ENCODE measurements at regions not wholly inside any gene's neighbourhood (a gene's known extent, or its start where the extent isn't known, plus 50 kb on each side); places are given as distances from the start of the nearest gene placed in this dataset.
"Not testable (repeated sequence)": the region's sequence is repeated elsewhere in the genome, so short reads cannot be mapped to it uniquely, and the experiment has no call there.

- DNase-seq (ENCODE audit: extremely low read depth in 1 of 2, low read depth in 1 of 2): no peak
Measured at GRCh38 chr5:56632199-56632598, 183.2 kb upstream of the MAP3K1 start.

DNA sequence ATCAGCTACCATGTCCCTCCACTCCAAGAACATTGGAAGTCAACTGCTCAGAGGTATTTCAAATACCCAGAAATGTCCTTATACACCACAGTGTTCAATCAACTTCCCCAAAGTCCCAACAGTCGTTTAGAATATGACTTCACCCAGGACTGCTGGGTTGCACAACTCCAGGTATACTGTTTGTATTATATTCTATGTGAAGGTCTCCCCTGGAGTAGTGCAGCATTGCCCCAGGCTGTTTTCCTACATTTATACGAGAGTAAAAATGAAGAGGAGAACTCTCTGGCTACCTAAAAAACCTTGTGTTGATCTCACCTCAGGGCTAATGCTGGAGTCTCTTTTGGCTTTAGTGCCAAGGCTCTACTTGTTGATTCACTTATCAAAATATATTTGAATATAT lies 183.6 kb upstream of the MAP3K1 start:
- DNase-seq (ENCODE audit: extremely low read depth in 1 of 2, low read depth in 1 of 2): no peak

DNA sequence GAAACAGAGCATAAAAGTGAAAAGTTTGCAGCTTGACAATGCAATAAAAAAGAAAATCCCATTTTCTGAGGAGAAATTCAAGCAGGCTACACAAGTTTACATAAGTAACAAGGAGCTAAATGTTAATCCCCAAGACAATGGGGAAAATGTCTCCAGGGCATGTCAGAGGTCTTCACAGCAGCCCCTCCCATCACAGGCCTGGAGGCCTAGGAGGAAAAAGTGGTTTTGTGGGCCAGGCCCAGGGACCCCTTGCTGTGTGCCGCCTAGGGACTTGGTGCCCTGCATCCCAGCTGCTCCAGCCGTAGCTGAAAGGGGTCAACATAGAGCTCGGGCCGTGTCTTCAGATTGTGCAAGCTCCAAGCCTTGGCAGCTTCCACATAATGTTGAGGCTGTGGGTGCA lies 186.7 kb upstream of the MAP3K1 start:
- not testable (repeated sequence) for DNase-seq (ENCODE audit: extremely low read depth in 1 of 2, low read depth in 1 of 2)

DNA sequence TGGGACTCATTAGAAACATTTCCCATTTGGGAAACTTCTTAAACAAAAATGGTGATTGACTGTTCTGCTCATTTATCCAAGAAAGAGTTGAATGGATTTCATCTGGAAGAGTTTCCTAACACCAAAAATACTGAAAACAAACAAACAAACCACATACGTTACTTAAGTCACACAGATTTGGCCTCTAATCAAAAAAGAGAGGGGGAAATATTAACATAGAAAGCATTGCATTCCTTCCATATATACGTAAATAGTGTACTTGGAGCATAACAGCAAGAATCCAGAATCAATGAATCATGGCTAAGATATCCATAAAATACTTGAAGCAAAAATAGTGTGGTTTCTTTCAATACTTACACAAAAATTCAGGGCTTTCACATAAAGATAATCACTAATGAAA lies 189.8 kb upstream of the MAP3K1 start:
- DNase-seq (ENCODE audit: extremely low read depth in 1 of 2, low read depth in 1 of 2): no peak

DNA sequence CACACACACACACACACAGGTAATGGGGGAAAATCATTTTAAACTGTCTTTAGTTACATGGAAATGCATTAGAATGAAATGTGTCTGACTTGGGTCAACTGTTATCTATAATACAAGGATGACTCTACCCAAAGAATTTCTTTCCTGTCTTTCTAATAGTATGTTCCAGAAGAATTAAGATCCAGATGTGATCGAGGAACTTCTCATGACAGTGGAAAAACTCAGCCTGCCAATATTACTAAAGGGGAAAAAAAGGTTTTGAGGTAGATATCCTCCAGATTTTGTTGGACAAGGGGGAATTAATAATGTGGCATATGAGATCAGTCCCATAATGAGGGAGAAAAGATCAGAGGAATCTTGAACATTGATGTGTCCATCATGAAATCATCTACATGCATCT lies 190.6 kb upstream of the MAP3K1 start:
- no peak for DNase-seq (ENCODE audit: extremely low read depth in 1 of 2, low read depth in 1 of 2)

GRCh38 chr5:56622141-56622540 lies 193.2 kb upstream of the MAP3K1 start:
- no peak for DNase-seq (ENCODE audit: extremely low read depth in 1 of 2, low read depth in 1 of 2)

- DNase-seq (ENCODE audit: extremely low read depth in 1 of 2, low read depth in 1 of 2): no peak
Measured at GRCh38 chr5:56620903-56621677, 194.3 kb upstream of the MAP3K1 start.

- no peak for DNase-seq (ENCODE audit: extremely low read depth in 1 of 2, low read depth in 1 of 2)
Measured at GRCh38 chr5:56617998-56618397, 197.4 kb upstream of the MAP3K1 start.

GRCh38 chr5:56616454-56617160 lies 198.7 kb upstream of the MAP3K1 start:
- DNase-seq (ENCODE audit: extremely low read depth in 1 of 2, low read depth in 1 of 2): no peak

DNA sequence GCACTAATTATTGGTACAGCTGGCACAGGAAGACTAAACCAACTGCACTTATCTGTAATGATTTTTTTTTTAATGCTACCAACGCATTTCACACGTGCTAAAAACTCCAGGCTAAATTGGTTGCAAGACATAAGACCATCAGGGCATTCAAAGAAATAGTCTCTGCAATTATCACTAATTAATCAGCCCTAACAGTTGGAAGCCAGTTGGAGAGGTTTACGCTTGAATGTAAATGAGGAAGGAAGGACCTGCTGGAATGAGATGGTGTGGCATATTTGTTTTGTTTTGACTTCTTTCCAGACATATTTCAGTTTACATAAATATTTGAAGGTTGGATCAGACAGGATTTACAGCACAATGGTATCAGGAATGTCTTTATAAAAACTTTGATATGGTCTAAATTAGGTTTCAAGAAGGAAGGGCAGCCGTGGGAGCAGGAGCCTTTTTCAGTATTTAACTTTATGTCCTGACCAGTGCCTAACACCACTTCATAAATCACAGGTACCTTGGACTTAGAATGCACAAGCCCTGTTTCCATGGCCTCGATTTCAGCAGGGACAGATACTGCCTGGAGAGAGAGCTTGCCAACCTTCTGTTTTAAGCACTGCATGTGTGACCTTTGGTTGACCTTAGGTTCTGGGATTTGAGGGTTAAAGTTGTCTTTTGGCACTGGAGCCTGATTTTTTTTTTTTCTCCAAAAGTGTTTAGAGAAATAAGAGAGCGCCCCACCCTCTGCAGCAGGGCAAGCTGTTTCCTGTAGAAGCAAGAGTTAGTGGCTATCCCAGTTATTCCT lies 199.8 kb upstream of the MAP3K1 start:
- DNase-seq (ENCODE audit: extremely low read depth in 1 of 2, low read depth in 1 of 2): no peak

DNA sequence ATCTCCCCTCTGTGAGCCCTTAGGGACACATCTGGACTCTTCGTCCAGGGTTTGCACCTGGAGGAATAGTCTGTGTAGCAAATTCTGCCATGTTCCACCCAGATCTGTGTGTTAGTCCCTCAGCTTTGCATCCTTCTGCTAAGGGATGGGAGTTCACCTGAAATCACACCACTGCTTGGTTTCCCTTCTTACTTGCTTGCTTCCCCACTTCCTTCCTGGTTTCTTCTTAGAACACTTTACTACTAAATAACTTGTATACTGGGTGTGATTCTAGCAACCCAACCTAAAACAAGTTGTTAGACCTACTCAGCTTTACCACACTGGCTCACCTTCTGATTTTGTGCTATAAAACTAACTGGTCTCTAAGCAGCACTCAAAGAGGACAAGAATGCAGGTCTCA lies 202.6 kb upstream of the MAP3K1 start:
- no peak for DNase-seq (ENCODE audit: extremely low read depth in 1 of 2, low read depth in 1 of 2)

DNA sequence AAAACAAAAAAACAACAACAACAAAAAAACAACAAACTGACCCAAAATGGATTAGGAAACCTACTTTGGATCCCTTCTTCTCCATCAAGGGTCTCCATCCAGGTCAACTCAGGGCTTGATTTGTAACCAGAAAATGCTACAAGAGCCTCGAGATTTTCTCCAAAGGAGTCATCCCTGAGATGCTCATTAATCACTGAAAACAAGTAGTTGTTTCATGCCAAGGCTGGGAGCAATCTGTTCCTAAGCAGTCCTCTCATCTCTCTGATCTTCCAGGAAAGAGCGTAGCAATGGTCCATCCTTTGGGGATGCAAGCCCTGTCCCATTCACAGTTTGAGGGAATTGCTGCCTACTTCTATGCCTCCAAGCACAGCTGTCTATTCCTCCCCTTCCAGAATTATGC lies 203.0 kb upstream of the MAP3K1 start:
- no peak for DNase-seq (ENCODE audit: extremely low read depth in 1 of 2, low read depth in 1 of 2)

DNA sequence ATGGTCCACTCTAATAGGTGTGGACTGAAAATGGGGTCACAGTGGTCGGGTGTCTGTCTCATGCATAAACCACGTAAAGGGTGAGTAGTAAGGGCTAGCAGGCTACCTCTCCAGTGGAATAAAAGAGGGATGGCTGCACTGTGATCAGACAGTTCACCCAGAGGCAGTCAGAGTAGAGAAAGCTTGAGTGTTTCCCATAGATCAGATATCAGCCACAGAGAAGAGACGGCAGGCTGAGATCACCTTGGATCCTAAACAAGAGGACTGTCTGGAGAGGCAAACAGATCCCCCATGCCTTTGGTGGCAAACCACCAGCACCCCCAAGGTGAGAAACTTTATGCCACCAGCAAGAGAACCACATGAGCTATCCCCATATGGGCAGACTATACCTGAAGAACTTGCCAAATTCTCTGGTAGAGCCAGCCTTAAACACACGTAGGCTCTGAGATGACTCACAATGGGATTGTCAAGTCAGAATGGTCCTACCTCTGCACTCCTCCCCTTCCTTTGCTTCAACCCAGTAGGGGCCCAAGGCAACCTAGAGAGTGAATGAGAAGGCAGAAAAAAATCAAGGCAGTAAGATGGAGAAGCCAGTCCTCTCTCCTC lies 205.2 kb upstream of the MAP3K1 start:
- no peak for DNase-seq (ENCODE audit: extremely low read depth in 1 of 2, low read depth in 1 of 2)

GRCh38 chr5:56608217-56608925 lies 207.0 kb upstream of the MAP3K1 start:
- DNase-seq (ENCODE audit: extremely low read depth in 1 of 2, low read depth in 1 of 2): no peak

DNA sequence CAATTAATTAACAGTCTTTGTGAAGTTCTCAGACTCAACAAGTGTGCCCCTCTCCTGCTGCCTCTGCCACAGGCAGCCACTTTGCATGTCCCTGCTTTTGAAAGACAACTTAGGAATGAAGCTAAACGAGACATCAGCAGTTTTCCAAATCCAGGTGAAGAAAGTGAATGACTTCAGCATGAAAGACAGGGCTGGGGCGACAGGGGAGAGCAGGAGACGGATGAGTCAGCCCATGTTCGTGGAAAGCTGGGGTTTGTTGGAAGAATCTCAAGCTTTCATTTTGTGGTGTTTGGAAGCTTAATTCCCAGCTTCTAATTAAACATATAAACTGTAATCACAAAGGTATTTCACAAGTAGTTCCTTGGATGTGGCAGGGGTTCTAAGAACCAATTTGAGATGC lies 207.8 kb upstream of the MAP3K1 start:
- DNase-seq (ENCODE audit: extremely low read depth in 1 of 2, low read depth in 1 of 2): no peak

GRCh38 chr5:56607074-56607473 lies 208.3 kb upstream of the MAP3K1 start:
- no peak for DNase-seq (ENCODE audit: extremely low read depth in 1 of 2, low read depth in 1 of 2)

GRCh38 chr5:56606192-56606591 lies 209.2 kb upstream of the MAP3K1 start:
- no peak for DNase-seq (ENCODE audit: extremely low read depth in 1 of 2, low read depth in 1 of 2)

GRCh38 chr5:56605231-56605630 lies 210.1 kb upstream of the MAP3K1 start:
- DNase-seq (ENCODE audit: extremely low read depth in 1 of 2, low read depth in 1 of 2): no peak

GRCh38 chr5:56601641-56602071 lies 213.7 kb upstream of the MAP3K1 start:
- DNase-seq (ENCODE audit: extremely low read depth in 1 of 2, low read depth in 1 of 2): no peak

DNA sequence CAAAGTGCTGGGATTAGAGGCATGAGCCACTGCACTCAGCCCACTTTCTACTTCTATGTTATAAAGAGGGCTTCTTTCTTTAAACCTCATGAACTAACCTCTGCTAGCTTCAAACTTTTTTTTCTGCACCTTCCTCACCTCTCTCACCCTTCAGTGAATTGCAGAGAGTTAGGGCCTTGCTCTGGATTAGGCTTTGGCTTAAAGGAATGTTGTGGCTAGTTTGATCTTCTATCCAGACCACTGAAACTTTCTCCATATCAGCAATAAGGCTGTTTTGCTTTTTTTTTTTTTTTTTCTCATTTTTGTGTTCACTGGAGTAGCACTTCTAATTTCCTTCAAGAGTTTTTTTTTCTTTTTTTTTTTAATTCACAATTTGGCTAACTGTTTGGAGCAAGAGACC lies 216.4 kb upstream of the MAP3K1 start:
- DNase-seq (ENCODE audit: extremely low read depth in 1 of 2, low read depth in 1 of 2): no peak

DNA sequence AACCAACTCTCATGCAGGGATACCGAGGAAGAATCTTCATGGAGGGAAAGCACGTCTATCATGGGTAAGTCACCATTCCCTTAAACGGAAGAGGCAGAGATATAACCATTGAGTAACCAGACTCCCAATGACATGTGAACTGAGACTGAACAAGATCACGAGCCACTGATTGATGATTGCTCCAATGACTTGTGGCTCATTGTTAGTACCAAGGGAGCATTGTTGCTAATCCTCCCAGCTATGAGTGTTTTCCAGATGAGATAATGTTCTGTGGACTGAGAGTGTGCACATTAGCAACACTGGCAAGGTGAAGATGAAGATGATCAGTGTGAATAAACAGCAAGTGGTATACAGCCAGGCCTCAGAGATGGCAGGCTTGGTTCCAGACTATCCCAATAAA lies 219.2 kb upstream of the MAP3K1 start:
- no peak for DNase-seq (ENCODE audit: extremely low read depth in 1 of 2, low read depth in 1 of 2)

All from activated CD8-positive, alpha-beta memory T cell treated with anti-CD3 and anti-CD28 coated beads for 1 hour (primary cell).